SK-N-SH (cell line): ENCODE measurements at regions not wholly inside any gene's neighbourhood (a gene's known extent, or its start where the extent isn't known, plus 50 kb on each side); places are given as distances from the start of the nearest gene placed in this dataset.

Source experiments
- ELF1 ChIP-seq: IDR thresholded peaks from 2 replicates; pipeline ENCODE4 v1.4.0; 2012
- EP300 ChIP-seq, 2 experiments: IDR thresholded peaks; 2 replicates each; pipeline versions ENCODE4 v1.4.0 to v1.6.1; 2012; ENCODE audit warnings: borderline replicate concordance in 1 of 2, low read depth in 1 of 2, low read length in 1 of 2
- FOSL2 ChIP-seq: IDR thresholded peaks from 2 replicates; pipeline ENCODE4 v1.4.0; 2012; ENCODE audit warnings: low read depth, mild to moderate bottlenecking, moderate library complexity, borderline replicate concordance
- GATA2 ChIP-seq: sonication (generic); formaldehyde crosslinking; IDR thresholded peaks from 2 replicates; pipeline ENCODE4 v1.5.0; 2020; ENCODE audit warnings: mild to moderate bottlenecking, missing genetic modification reagents
- POLR2AphosphoS5 ChIP-seq: IDR thresholded peaks from 2 replicates; pipeline ENCODE4 v1.6.1; 2012; ENCODE audit warnings: low read depth, low read length
- TCF12 ChIP-seq: IDR thresholded peaks from 2 replicates; pipeline ENCODE4 v1.4.0; 2012
- USF2 ChIP-seq: fragments of 150-350 bp; IDR thresholded peaks from 2 replicates; pipeline ENCODE4 v1.6.1; 2017; ENCODE audit warnings: antibody characterized with exemption, low read length, low read depth, borderline replicate concordance

- TF ChIP-seq USF2, result no peak
- no peak for TF ChIP-seq FOSL2
- TF ChIP-seq GATA2 (CRISPR knock-in tag), result no peak
- no peak for TF ChIP-seq ELF1
- no peak for TF ChIP-seq EP300 (IDR thresholded peaks at IDR 0.05; ENCODE audit: borderline replicate concordance in 1 of 2, low read depth in 1 of 2, low read length in 1 of 2)
- no peak for TF ChIP-seq TCF12
- no peak for TF ChIP-seq POLR2AphosphoS5
Measured at GRCh38 chr4:187619319-187619718, 376.3 kb upstream of the ZFP42 start.
